ENCODE measurements at regions not wholly inside any gene's neighbourhood (a gene's known extent, or its start where the extent isn't known, plus 50 kb on each side); places are given as distances from the start of the nearest gene placed in this dataset.
"Not testable (repeated sequence)": the region's sequence is repeated elsewhere in the genome, so short reads cannot be mapped to it uniquely, and the experiment has no call there.

DNA sequence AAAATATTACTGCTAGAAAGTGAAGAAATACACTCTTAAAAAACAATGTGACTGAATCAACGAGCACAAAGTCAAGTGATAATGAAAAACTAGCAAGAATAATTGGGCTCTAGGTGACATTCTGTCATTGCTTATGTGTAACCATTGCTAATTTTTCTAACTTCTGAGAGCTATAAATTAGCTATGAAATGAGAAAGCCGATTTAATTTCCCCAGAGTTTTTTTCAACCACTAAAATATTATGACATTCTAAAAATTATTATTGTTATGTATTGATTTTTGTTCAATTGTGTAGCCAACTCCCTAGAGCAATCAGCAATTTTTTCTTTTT lies 458.6 kb upstream of the ATXN8OS start:
- DNase-seq: no peak

DNA sequence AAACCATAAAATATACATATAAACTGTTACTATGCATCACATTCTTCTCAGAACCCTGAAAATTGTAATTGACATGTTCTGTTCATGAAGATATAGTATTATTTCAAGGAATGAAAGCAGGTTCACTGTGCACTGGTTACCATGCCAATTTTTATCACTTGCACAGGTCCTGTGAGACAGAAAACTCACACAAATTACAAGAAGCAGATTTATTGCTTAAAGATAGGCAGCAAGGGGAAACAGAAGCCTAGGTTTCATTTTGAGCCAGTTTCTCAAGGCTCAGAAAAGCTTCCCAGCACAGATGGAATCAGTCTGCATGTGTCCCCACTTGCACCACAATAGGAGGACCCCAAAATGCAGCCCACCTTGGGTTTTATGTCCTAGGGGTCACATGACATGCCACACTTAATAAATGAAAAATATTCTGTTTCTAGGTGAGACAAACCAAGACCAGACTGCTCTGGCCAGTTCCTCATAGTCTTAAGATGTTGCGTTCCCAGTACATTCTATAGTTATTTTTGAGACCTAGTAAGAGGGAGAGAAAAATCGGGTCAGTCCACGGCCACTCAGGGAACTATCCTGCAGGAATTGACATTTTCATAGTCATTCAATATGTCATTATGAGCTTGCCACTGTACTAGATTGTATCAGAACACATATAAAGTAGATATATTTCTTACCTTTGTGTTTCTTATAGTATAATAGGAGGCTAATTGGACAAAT lies 459.1 kb upstream of the ATXN8OS start:
- DNase-seq: no peak

- no peak for DNase-seq
These were observed 463.2 kb upstream of the ATXN8OS start for GRCh38 chr13:69644447-69644846.

GRCh38 chr13:69641773-69642172 lies 465.9 kb upstream of the ATXN8OS start:
- no peak for DNase-seq

- DNase-seq: no peak
These were observed 474.6 kb upstream of the ATXN8OS start for GRCh38 chr13:69633044-69633443.

DNA sequence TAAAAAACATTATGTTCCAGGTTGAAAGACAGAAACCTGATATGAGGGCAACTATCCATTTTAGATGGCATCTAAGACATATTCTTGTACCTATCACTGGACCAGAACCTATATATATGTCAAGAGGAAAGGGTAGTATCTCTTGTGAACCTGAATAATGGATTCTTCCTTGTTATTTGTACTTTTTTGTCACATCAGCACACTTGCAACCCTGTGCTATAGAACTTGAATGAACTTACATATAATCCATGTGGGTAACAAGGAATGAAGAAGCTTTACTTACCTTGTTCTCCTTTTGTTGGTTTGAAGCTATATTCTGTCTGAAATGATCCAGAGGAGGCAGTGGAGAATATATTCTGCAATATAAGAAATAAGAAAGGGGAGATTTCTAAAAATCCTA lies 483.7 kb upstream of the ATXN8OS start:
- no peak for DNase-seq

DNA sequence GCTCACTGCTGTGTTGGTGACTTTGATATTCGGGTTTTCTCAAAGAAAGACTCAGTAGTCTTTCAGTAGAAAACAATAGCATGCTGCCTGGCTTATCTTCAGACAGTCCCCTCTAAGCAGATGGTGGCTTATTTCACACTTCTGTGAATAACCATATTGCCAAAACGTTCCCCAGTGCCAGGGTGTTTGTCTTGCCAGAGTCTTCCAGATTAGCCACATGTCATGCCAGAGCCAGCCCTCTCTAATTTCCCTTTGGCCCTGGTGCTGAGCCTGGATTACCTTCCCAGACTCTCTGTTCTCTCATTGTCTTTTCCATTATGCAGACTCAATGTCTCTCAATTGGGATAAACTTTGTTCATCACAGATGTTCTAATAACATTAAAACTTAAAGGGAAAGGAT lies 488.0 kb upstream of the ATXN8OS start:
- DNase-seq: no peak

- DNase-seq: no peak
These were observed 488.8 kb upstream of the ATXN8OS start for GRCh38 chr13:69618838-69619237.

DNA sequence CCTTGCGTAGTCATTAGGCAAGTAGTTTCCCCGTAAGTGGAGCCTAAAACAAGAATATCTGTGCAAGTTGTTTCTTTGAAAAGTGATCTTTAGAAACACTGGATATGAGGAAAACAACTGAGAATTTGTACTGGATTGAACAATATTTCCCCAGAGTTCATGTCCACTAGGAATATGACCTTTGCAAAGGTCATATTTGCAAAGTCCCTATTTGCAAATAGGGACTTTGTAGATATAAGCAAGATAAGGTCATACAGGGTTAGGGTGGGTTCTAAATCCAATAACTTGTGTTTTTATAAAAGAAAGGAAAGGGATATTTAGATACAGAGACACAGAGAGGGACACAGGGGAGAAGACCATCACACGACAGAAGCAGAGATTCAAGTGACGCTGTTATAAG lies 489.2 kb upstream of the ATXN8OS start:
- no peak for DNase-seq

GRCh38 chr13:69617587-69617986 lies 490.0 kb upstream of the ATXN8OS start:
- DNase-seq: no peak

DNA sequence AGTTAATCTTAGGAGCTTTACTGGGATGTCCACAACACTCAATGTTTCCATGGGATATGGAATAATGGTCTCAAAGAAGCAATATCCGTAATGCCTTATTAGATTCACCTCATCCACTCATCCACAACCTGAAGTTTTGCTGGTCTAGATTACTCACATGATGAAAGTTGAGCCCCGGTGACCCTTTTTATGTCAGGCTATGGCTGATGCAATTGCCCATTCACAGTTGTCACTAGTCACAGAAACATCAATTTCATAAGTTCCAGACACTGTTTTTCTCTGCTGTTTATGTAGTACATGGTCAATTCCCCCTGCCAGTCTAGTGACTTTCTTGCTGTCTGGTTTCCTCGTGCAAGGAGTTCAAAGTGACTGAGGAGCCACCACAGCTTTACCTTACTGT lies 491.2 kb upstream of the ATXN8OS start:
- DNase-seq: no peak

- not testable (repeated sequence) for DNase-seq
These were observed 492.6 kb upstream of the ATXN8OS start for GRCh38 chr13:69615055-69615454.

- no peak for DNase-seq
These were observed 502.9 kb upstream of the ATXN8OS start for GRCh38 chr13:69604698-69605097.

- no peak for DNase-seq
These were observed 504.3 kb upstream of the ATXN8OS start for GRCh38 chr13:69603144-69603853.

DNA sequence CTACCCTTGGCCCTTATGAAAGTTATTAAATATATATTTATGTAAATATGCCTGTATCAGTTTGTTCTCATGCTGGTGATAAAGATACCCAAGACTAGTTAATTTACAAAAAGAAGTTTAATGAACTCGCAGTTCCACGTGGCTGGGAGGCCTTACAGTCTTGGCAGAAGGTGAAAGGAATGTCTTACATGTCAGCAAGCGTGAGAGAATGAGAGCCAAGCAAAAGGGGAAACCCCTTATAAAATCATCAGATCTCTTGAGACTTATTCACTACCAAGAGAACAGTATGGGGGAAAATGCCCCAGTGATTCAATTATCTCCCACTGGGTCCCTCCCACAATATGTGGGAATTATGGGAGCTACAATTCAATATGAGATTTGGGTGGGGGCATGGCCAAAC lies 506.0 kb upstream of the ATXN8OS start:
- DNase-seq: no peak

DNA sequence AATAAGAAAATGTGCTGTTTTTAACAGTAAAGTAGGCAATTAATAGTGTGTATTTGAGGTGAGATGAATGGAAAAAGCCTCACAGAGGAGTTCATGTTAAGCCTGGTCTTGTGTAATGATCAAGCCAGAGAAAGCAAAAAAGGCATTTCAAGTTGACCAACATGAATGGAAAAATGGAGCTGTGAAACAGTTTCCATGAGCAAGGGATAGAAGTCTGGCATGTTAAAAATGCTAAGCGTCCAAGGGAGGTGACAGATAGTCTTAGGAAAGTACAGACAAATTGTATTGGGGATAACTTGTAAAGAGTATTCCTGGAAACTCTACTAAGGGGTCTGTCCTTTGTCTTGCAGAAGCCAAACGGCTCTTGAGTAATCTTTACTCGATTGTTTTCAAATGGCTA lies 506.8 kb upstream of the ATXN8OS start:
- no peak for DNase-seq

- no peak for DNase-seq
These were observed 510.5 kb upstream of the ATXN8OS start for GRCh38 chr13:69597088-69597487.

DNA sequence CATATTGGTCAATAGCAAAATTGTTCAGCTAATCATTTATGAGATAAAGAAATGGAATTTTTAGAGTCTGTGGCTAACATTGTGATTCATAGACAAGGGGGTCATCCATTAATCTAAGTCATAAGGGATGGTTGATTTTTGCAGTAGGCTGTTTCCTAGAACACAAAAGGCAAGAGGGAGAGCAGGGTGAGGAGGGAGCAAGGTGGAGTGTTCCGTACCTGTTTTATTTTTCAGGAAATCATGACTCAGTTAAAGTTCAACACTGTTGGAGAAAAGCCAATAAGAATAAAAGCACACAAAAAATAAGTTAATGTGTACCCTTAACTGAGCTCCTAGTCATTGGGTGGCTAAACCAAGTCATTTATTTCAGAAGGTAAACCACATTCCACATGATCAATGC lies 512.4 kb upstream of the ATXN8OS start:
- DNase-seq: no peak

DNA sequence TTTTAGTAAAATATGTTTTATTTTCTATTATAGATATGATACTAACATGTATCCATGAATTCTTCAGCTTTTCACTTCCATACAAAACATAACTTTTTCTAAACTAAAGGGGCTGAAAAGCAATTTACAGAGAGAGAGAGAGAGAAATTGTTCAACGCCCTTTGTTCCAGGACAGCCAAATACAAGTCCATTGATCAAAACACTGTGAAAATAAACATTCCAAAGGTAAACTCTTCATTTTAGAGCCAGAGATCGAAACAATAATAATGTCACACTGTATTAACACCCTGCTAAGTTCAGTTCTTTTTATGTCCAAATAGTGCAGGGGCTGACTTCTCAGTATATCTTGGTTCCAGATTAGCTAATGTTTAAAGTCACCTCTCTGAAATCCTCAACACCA lies 516.2 kb upstream of the ATXN8OS start:
- DNase-seq: no peak

GRCh38 chr13:69589531-69590235 lies 517.9 kb upstream of the ATXN8OS start:
- no peak for DNase-seq

- no peak for DNase-seq
These were observed 522.0 kb upstream of the ATXN8OS start for GRCh38 chr13:69585656-69586055.

GRCh38 chr13:69580255-69580654 lies 527.4 kb upstream of the ATXN8OS start:
- DNase-seq: no peak

- DNase-seq: no peak
These were observed 528.3 kb upstream of the ATXN8OS start for GRCh38 chr13:69579351-69579750.

All from C1 segment of cervical spinal cord (tissue), 14 donors.